ENCODE measurements at regions not wholly inside any gene's neighbourhood (a gene's known extent, or its start where the extent isn't known, plus 50 kb on each side); places are given as distances from the start of the nearest gene placed in this dataset.

- TF ChIP-seq CTCF (IDR thresholded peaks at IDR 0.05 in 4 of 5, conservative IDR thresholded peaks at IDR 0.05 in 1 of 5) (no peak), POLR2A (IDR thresholded peaks at IDR 0.05) (no peak)
Measured at GRCh38 chr6:105810105-105810921, 275.8 kb upstream of the PRDM1 start.

All from gastrocnemius medialis (tissue), 4 donors.